ENCODE measurements at regions not wholly inside any gene's neighbourhood (a gene's known extent, or its start where the extent isn't known, plus 50 kb on each side); places are given as distances from the start of the nearest gene placed in this dataset.

DNA sequence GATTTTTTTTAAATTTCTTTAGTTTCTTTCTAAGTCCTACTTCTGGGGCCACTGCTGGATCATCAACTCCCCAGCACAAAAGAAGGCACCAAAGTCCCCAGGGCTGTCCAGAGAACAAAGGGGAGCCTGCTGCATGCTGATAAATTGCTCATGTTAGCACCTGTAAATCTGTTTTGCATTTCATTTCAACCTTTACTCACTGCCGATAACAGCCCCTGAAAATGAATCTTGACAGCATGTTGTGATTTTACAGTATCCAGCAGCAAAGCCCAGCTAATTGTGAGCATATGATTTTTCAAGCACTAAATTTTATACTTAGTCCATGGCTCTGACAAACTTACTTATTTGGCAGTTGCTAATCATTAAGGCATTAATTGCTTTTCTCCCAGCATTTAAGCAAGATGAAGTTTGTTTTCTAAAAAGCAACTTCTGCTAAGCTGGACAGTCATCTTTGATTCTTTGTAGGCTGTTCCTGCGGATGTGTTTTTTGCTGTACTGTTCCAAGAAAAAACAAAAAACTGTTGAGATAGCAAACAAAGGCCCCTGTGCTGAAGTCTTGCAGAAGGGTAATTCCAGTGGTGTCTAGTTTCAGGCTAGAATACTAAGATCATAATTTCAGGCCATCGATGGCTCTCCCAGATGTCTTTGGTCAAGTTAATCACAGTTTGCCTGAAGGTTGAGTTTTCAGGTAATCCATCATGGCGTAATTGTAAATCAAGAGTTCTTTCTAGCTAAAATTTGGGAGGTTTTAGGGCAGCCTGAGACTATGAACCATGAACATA is 73.1 kb upstream of the GAS1 start:
- H3K4me1 Mint-ChIP-seq: peaks cover 9 to 12% of the 10 kb centered on the region in 2 experiments
- no peaks in the 10 kb centered on the region for H3K27me3 Mint-ChIP-seq (ENCODE audit: low read depth)
- no peak for DNase-seq
- Histone ChIP-seq H4K91ac (ENCODE audit: insufficient read length, low read depth, low read length) (no peak overlapping the region), H3K27me3 (ENCODE audit: insufficient read depth, low read length) (no peaks in the 10 kb centered on the region), H3K4me2 (ENCODE audit: insufficient read depth, insufficient read length, low read length) (no peak overlapping the region), H3K18ac (ENCODE audit: insufficient read length, low read depth, low read length) (no peak overlapping the region), H3K9ac (ENCODE audit: extremely low read depth, insufficient read length, low read length) (no peak overlapping the region), H2BK12ac (ENCODE audit: insufficient read length, low read depth, low read length) (no peak overlapping the region), H3K14ac (ENCODE audit: insufficient read depth, low read length) (no peak overlapping the region), H3K4me1 (ENCODE audit: insufficient read depth, low read length) (no peaks in the 10 kb centered on the region; the same call in 1 of the 2 replicates), H2BK20ac (ENCODE audit: low read depth, low read length, poor library complexity, severe bottlenecking) (no peak overlapping the region), H3K27ac (ENCODE audit: insufficient read length, low read depth, low read length) (no peak overlapping the region), H4K5ac (ENCODE audit: insufficient read length, low read depth, low read length) (no peak overlapping the region), H2AK5ac (ENCODE audit: insufficient read length, low read length) (no peak overlapping the region), H3K23ac (ENCODE audit: insufficient read length, low read depth, low read length) (no peak overlapping the region), H3K23me2 (ENCODE audit: insufficient read length, low read depth, low read length, poor library complexity, severe bottlenecking) (no peaks in the 10 kb centered on the region), H2AFZ (ENCODE audit: low read length) (no peak overlapping the region), H2BK15ac (ENCODE audit: low read depth, low read length) (no peak overlapping the region), H3K56ac (ENCODE audit: insufficient read length, low read depth, low read length) (no peak overlapping the region), H3K4ac (ENCODE audit: low read depth, low read length) (no peak overlapping the region), H4K8ac (replicated peaks; ENCODE audit: insufficient read length, low read depth, low read length) (no peak overlapping the region), H2BK5ac (ENCODE audit: insufficient read length, low read length) (no peak overlapping the region), H3K79me2 (ENCODE audit: insufficient read depth, low read length) (no peaks in the 10 kb centered on the region), H3K79me1 (ENCODE audit: insufficient read depth, low read depth, low read length, poor library complexity, severe bottlenecking) (no peaks in the 10 kb centered on the region), H3K9me3 (ENCODE audit: control insufficient read depth, low read depth, low read length) (no peaks in the 10 kb centered on the region), H3T11ph (ENCODE audit: low read length) (no peak overlapping the region), H4K20me1 (ENCODE audit: control insufficient read depth, insufficient read depth, insufficient read length) (no peaks in the 10 kb centered on the region), H2BK120ac (ENCODE audit: low read depth, low read length, poor library complexity, severe bottlenecking) (no peak overlapping the region)
- peaks cover 3 to 6% of the 10 kb centered on the region in 2 experiments; a peak in 4 of 5 replicates for H3K9me3 Mint-ChIP-seq
- peaks cover 0 to 5% (median 2%) of the 10 kb centered on the region in 3 experiments; a peak in 4 of 7 replicates for H3K36me3 Mint-ChIP-seq (ENCODE audit: insufficient read depth in 1 of 3, low read depth in 3 of 3)
- no CpG with 5 or more reads among the region's 4 CpGs for WGBS (ENCODE audit: extremely low coverage, insufficient read length, low lambda C conversion rate)
- H3K4me3 Mint-ChIP-seq: no peak overlapping the region
- no peak overlapping the region for H3K27ac Mint-ChIP-seq
- TF ChIP-seq, protein P1, sequence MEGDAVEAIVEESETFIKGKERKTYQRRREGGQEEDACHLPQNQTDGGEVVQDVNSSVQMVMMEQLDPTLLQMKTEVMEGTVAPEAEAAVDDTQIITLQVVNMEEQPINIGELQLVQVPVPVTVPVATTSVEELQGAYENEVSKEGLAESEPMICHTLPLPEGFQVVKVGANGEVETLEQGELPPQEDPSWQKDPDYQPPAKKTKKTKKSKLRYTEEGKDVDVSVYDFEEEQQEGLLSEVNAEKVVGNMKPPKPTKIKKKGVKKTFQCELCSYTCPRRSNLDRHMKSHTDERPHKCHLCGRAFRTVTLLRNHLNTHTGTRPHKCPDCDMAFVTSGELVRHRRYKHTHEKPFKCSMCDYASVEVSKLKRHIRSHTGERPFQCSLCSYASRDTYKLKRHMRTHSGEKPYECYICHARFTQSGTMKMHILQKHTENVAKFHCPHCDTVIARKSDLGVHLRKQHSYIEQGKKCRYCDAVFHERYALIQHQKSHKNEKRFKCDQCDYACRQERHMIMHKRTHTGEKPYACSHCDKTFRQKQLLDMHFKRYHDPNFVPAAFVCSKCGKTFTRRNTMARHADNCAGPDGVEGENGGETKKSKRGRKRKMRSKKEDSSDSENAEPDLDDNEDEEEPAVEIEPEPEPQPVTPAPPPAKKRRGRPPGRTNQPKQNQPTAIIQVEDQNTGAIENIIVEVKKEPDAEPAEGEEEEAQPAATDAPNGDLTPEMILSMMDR (conservative IDR thresholded peaks at IDR 0.05): no peak
